ENCODE measurements at regions not wholly inside any gene's neighbourhood (a gene's known extent, or its start where the extent isn't known, plus 50 kb on each side); places are given as distances from the start of the nearest gene placed in this dataset.

DNA sequence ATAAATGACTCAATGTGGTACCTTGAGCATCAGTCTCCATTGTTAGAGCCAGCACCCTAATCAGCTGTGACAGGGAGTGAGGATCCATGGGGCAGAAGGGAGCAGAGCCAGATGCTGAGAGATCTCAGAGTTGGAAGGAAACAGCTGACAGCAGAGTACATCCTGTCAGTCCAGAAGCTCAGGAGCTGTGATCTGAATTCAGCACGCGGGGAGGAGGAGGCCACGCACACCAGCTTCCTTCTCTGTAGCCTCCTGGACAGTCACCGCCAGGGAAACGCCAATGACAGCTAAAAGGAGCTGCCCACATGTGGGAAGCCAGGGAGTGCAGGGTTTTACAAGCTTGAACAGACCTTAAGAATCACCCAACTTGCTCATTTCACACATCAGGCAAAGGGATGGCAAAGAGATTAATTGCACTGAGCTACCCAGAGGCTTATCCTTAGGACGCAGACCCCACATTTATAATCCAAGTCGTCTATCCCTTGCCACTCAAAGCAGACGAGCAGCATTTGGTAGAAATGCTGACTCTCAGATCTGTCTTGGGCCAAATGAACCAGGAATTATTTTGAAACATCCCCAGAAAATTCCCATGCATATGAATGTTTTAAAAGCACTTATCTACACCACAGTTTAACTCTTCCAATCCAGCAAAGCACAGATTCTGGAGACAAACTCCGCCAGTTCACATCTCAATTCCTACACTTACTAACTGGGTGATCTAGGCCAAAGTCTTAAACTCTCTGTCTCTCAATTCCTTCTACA lies 322.6 kb upstream of the TMTC1 start:
- WGBS = 45% methylated on average over 9 of the region's 9 CpGs
- Histone ChIP-seq H3K4me1 (no peaks in the 10 kb centered on the region), H3K9me3 (no peaks in the 10 kb centered on the region), H3K4me3 (no peak overlapping the region), H3K27me3 (no peaks in the 10 kb centered on the region), H3K27ac (no peak overlapping the region), H3K36me3 (no peaks in the 10 kb centered on the region)
- no peak for DNase-seq (ENCODE audit: low spot score in 2 of 2)
- TF ChIP-seq POLR2A (IDR thresholded peaks at IDR 0.05) (no peak), EP300 (IDR thresholded peaks at IDR 0.05) (no peak), POLR2AphosphoS5 (IDR thresholded peaks at IDR 0.05) (no peak)
- TF ChIP-seq, protein P1, sequence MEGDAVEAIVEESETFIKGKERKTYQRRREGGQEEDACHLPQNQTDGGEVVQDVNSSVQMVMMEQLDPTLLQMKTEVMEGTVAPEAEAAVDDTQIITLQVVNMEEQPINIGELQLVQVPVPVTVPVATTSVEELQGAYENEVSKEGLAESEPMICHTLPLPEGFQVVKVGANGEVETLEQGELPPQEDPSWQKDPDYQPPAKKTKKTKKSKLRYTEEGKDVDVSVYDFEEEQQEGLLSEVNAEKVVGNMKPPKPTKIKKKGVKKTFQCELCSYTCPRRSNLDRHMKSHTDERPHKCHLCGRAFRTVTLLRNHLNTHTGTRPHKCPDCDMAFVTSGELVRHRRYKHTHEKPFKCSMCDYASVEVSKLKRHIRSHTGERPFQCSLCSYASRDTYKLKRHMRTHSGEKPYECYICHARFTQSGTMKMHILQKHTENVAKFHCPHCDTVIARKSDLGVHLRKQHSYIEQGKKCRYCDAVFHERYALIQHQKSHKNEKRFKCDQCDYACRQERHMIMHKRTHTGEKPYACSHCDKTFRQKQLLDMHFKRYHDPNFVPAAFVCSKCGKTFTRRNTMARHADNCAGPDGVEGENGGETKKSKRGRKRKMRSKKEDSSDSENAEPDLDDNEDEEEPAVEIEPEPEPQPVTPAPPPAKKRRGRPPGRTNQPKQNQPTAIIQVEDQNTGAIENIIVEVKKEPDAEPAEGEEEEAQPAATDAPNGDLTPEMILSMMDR (IDR thresholded peaks at IDR 0.05) = no peak

- TF ChIP-seq EP300 (IDR thresholded peaks at IDR 0.05) = no peak
- TF ChIP-seq POLR2AphosphoS5 (IDR thresholded peaks at IDR 0.05) = no peak
- TF ChIP-seq, protein P1 (IDR thresholded peaks at IDR 0.05) = no peak
- no peak for TF ChIP-seq POLR2A (IDR thresholded peaks at IDR 0.05)
- Histone ChIP-seq H3K27me3 (no peaks in the 10 kb centered on the region), H3K36me3 (no peaks in the 10 kb centered on the region), H3K4me3 (no peak overlapping the region), H3K27ac (no peak overlapping the region), H3K4me1 (no peaks in the 10 kb centered on the region), H3K9me3 (no peaks in the 10 kb centered on the region)
- WGBS = 32% methylated on average over 2 of the region's 2 CpGs
- DNase-seq (ENCODE audit: low spot score in 2 of 2) = no peak
These were observed 321.8 kb upstream of the TMTC1 start for GRCh38 chr12:30105505-30105904.

GRCh38 chr12:30104971-30105370 lies 321.2 kb upstream of the TMTC1 start:
- no peak overlapping the region for H3K27ac ChIP-seq
- 65% methylated on average over 2 of the region's 2 CpGs for whole genome bisulfite sequencing
- H3K9me3 ChIP-seq = no peaks in the 10 kb centered on the region
- TF ChIP-seq EP300 (IDR thresholded peaks at IDR 0.05) = no peak
- TF ChIP-seq POLR2AphosphoS5 (IDR thresholded peaks at IDR 0.05) = no peak
- TF ChIP-seq POLR2A (IDR thresholded peaks at IDR 0.05) = no peak
- TF ChIP-seq, protein P1 (IDR thresholded peaks at IDR 0.05) = no peak
- DNase-seq (ENCODE audit: low spot score in 2 of 2) = no peak
- H3K36me3 ChIP-seq = no peaks in the 10 kb centered on the region
- H3K4me3 ChIP-seq = no peak overlapping the region
- no peaks in the 10 kb centered on the region for H3K4me1 ChIP-seq
- H3K27me3 ChIP-seq = no peaks in the 10 kb centered on the region

- no peak overlapping the region for H3K4me3 ChIP-seq
- no peak for DNase-seq (ENCODE audit: low spot score in 2 of 2)
- H3K27me3 ChIP-seq = no peaks in the 10 kb centered on the region
- WGBS = 97% methylated on average over 1 of the region's 1 CpG
- H3K27ac ChIP-seq = no peak overlapping the region
- H3K4me1 ChIP-seq = no peaks in the 10 kb centered on the region
- no peaks in the 10 kb centered on the region for H3K36me3 ChIP-seq
- no peak for TF ChIP-seq EP300 (IDR thresholded peaks at IDR 0.05)
- TF ChIP-seq, protein P1 (IDR thresholded peaks at IDR 0.05) = no peak
- TF ChIP-seq POLR2A (IDR thresholded peaks at IDR 0.05) = no peak
- no peak for TF ChIP-seq POLR2AphosphoS5 (IDR thresholded peaks at IDR 0.05)
- H3K9me3 ChIP-seq = no peaks in the 10 kb centered on the region
These were observed 317.0 kb upstream of the TMTC1 start for GRCh38 chr12:30100741-30101140.

GRCh38 chr12:30098677-30099076 lies 314.9 kb upstream of the TMTC1 start:
- 80% methylated on average over 3 of the region's 3 CpGs for WGBS
- Histone ChIP-seq H3K27ac (no peak overlapping the region), H3K9me3 (no peaks in the 10 kb centered on the region), H3K27me3 (no peaks in the 10 kb centered on the region), H3K4me3 (no peak overlapping the region), H3K4me1 (no peaks in the 10 kb centered on the region), H3K36me3 (no peaks in the 10 kb centered on the region)
- no peak for TF ChIP-seq POLR2AphosphoS5 (IDR thresholded peaks at IDR 0.05)
- TF ChIP-seq EP300 (IDR thresholded peaks at IDR 0.05) = no peak
- no peak for TF ChIP-seq POLR2A (IDR thresholded peaks at IDR 0.05)
- TF ChIP-seq, protein P1 (IDR thresholded peaks at IDR 0.05) = no peak
- no peak for DNase-seq (ENCODE audit: low spot score in 2 of 2)

Data from suprapubic skin (tissue), 4 donors.